ENCODE measurements at regions not wholly inside any gene's neighbourhood (a gene's known extent, or its start where the extent isn't known, plus 50 kb on each side); places are given as distances from the start of the nearest gene placed in this dataset.

DNA sequence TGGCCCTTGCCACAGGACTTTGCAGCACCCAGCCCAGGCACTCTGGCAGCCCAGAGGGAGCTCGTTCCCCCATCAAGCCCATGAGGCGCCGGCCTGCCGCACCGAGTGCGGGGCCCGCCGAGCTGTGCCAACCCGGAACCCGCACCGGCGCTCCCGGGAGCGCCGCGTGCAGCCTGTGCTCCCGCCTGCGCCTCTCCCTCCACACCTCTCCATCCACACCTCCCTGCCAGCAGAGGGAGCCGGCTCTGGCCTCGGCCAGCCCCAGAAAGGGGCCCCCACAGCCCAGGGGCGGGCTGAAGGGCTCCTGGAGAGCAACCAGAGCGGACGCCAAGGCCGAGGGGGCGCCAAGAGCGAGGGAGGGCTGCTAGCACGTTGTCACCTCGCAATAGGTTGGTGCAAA is 268.8 kb downstream of the MID1IP1 start:
- no peaks in the 10 kb centered on the region for H3K4me1 ChIP-seq (ENCODE audit: low read length)
- H3K4me3 ChIP-seq (ENCODE audit: low read length): no peak overlapping the region
- no peak overlapping the region for H3K9ac ChIP-seq (ENCODE audit: low read length)
- H4K20me1 ChIP-seq (ENCODE audit: insufficient read depth, low read depth, low read length): no peaks in the 10 kb centered on the region
- H3K9me2 ChIP-seq (replicated peaks; ENCODE audit: insufficient read depth, low read length): no peaks in the 10 kb centered on the region
- H3K36me3 ChIP-seq (ENCODE audit: insufficient read depth, low read length): no peaks in the 10 kb centered on the region
- H2AFZ ChIP-seq (ENCODE audit: low read length): no peak overlapping the region
- no peak for DNase-seq
- no peaks in the 10 kb centered on the region for H3K27me3 ChIP-seq (ENCODE audit: low read length)
- no peak overlapping the region for H3K27ac ChIP-seq (ENCODE audit: low read length)
- peaks cover 3% of the 10 kb centered on the region; the same call in 1 of the 2 replicates for H3K9me3 ChIP-seq (ENCODE audit: low read length)
- no peak overlapping the region for H3K4me2 ChIP-seq (ENCODE audit: low read depth, low read length, poor library complexity, severe bottlenecking)
- H3K79me2 ChIP-seq (ENCODE audit: low read length): no peaks in the 10 kb centered on the region

DNA sequence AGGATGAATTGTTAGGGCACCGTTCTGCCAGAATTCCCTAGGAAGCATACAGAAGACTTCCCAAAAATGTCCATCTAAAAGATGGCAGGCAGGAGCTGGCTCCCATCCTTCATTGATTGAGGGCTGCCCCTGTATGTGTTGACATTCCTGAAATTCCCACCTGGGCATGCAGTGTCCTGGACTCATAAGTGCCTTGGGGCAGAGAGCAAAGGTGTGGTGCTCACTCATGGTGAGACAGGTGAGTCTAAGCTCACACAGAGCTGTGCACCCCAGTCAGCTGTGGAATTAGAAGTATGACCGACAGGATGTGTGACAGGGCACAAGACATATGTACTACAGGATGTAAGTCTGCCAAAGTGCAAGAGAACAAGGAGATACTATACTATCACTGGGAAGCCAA is 271.9 kb downstream of the MID1IP1 start:
- H3K4me3 ChIP-seq (ENCODE audit: low read length): no peak overlapping the region
- H3K9me3 ChIP-seq (ENCODE audit: low read length): peaks cover 3% of the 10 kb centered on the region
- DNase-seq: no peak
- no peaks in the 10 kb centered on the region for H3K4me1 ChIP-seq (ENCODE audit: low read length)
- no peaks in the 10 kb centered on the region for H3K9me2 ChIP-seq (replicated peaks; ENCODE audit: insufficient read depth, low read length)
- no peaks in the 10 kb centered on the region for H3K36me3 ChIP-seq (ENCODE audit: insufficient read depth, low read length)
- no peak overlapping the region for H3K27ac ChIP-seq (ENCODE audit: low read length)
- H4K20me1 ChIP-seq (ENCODE audit: insufficient read depth, low read depth, low read length): no peaks in the 10 kb centered on the region
- H3K27me3 ChIP-seq (ENCODE audit: low read length): no peaks in the 10 kb centered on the region
- H2AFZ ChIP-seq (ENCODE audit: low read length): no peak overlapping the region
- no peak overlapping the region for H3K4me2 ChIP-seq (ENCODE audit: low read depth, low read length, poor library complexity, severe bottlenecking)
- no peak overlapping the region for H3K9ac ChIP-seq (ENCODE audit: low read length)
- no peaks in the 10 kb centered on the region for H3K79me2 ChIP-seq (ENCODE audit: low read length)

DNA sequence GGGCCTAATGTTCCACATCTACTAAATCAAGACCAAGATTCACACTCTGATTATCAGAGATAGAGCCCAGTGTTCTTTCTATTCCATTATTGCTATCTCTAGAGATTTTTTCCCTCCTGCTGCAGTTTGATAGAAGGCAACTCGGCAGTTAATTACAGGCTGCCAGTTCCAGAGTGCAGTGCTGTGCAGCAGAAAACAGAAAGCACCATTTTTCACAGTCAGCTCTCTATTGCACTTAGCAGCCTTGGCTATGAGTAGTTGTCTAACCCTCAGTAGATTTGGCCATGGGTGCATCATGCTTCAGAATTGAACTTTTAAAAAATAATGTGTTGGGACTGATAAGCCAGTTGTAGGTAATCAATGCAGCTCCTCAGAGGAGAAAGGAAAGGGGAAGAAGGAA is 295.3 kb downstream of the MID1IP1 start:
- Histone ChIP-seq H3K9ac (ENCODE audit: low read length) (no peak overlapping the region), H3K4me3 (ENCODE audit: low read length) (no peak overlapping the region), H3K4me1 (ENCODE audit: low read length) (no peaks in the 10 kb centered on the region), H3K36me3 (ENCODE audit: insufficient read depth, low read length) (no peaks in the 10 kb centered on the region), H3K27ac (ENCODE audit: low read length) (no peak overlapping the region), H3K4me2 (ENCODE audit: low read depth, low read length, poor library complexity, severe bottlenecking) (no peak overlapping the region), H4K20me1 (ENCODE audit: insufficient read depth, low read depth, low read length) (no peaks in the 10 kb centered on the region), H3K9me2 (replicated peaks; ENCODE audit: insufficient read depth, low read length) (no peaks in the 10 kb centered on the region), H3K27me3 (ENCODE audit: low read length) (no peaks in the 10 kb centered on the region), H2AFZ (ENCODE audit: low read length) (no peak overlapping the region), H3K9me3 (ENCODE audit: low read length) (no peaks in the 10 kb centered on the region), H3K79me2 (ENCODE audit: low read length) (no peaks in the 10 kb centered on the region)
- DNase-seq: no peak

DNA sequence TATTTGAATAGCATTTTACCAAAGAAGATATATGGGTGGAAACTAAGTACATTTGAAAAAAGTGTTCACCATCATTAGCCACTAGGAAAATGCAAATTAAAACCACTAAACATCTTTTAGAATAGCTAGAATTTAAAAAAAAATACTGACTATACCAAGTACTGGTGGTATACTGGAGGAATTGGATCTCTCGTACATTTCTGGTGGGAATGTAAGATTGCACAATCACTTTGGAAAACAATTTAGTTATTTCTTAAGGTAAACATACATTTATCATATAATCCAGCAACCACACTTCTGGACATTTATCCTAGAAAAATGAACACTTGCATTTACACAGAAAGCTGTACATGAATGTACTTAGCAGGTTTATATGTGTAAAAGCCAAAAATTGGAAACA is 303.5 kb downstream of the MID1IP1 start:
- no peak overlapping the region for H3K9ac ChIP-seq (ENCODE audit: low read length)
- H3K9me2 ChIP-seq (replicated peaks; ENCODE audit: insufficient read depth, low read length): no peaks in the 10 kb centered on the region
- no peaks in the 10 kb centered on the region for H3K9me3 ChIP-seq (ENCODE audit: low read length)
- H3K27me3 ChIP-seq (ENCODE audit: low read length): no peaks in the 10 kb centered on the region
- no peak overlapping the region for H3K27ac ChIP-seq (ENCODE audit: low read length)
- no peak for DNase-seq
- no peak overlapping the region for H3K4me2 ChIP-seq (ENCODE audit: low read depth, low read length, poor library complexity, severe bottlenecking)
- H4K20me1 ChIP-seq (ENCODE audit: insufficient read depth, low read depth, low read length): no peaks in the 10 kb centered on the region
- no peaks in the 10 kb centered on the region for H3K36me3 ChIP-seq (ENCODE audit: insufficient read depth, low read length)
- no peak overlapping the region for H3K4me3 ChIP-seq (ENCODE audit: low read length)
- H2AFZ ChIP-seq (ENCODE audit: low read length): no peak overlapping the region
- H3K79me2 ChIP-seq (ENCODE audit: low read length): no peaks in the 10 kb centered on the region
- H3K4me1 ChIP-seq (ENCODE audit: low read length): no peaks in the 10 kb centered on the region

DNA sequence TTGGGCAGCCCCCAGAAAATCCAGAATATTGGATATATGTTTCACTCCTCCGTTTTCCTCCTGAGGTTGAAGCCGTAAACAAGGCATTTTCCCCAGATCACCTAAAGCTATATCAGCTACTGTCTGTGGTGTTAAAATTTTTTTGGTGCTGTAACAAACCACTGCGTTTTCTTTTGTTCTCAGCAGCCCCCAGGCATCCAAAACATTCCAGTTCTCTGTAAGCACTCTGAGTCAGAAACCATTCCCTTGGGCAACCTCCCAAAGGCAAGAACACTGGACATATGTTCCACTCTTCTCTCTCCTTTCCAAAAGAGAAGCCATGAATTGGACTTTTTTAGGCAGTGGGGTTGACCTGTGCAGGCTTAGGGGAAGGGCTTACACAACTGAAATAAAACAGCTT is 310.9 kb downstream of the MID1IP1 start:
- Histone ChIP-seq H3K27ac (ENCODE audit: low read length) (no peak overlapping the region), H3K4me1 (ENCODE audit: low read length) (no peaks in the 10 kb centered on the region), H4K20me1 (ENCODE audit: insufficient read depth, low read depth, low read length) (no peaks in the 10 kb centered on the region), H3K27me3 (ENCODE audit: low read length) (no peaks in the 10 kb centered on the region), H3K9ac (ENCODE audit: low read length) (no peak overlapping the region), H3K79me2 (ENCODE audit: low read length) (no peaks in the 10 kb centered on the region), H3K36me3 (ENCODE audit: insufficient read depth, low read length) (no peaks in the 10 kb centered on the region), H3K4me2 (ENCODE audit: low read depth, low read length, poor library complexity, severe bottlenecking) (no peak overlapping the region), H2AFZ (ENCODE audit: low read length) (no peak overlapping the region), H3K9me2 (replicated peaks; ENCODE audit: insufficient read depth, low read length) (no peaks in the 10 kb centered on the region), H3K9me3 (ENCODE audit: low read length) (no peaks in the 10 kb centered on the region), H3K4me3 (ENCODE audit: low read length) (no peak overlapping the region)
- no peak for DNase-seq

DNA sequence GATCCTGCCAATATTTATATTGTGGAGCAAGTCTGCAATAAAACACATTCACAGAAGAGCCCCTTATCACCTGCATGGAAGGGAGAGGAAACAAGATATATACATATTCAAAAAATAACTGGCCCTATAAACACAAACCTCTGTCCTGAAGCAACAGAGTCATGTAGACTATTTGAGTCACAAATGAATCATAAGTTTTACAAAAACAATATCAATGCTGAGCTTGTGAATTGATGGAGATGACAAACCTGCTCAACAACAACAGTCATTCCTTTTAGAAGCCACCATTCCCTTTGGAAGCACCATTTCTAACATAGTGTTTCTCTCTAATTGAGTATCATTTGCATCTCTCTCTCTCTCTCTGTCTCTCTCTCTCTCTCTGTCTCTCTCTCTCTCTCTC is 313.9 kb downstream of the MID1IP1 start:
- no peak for DNase-seq
- H3K79me2 ChIP-seq (ENCODE audit: low read length): no peaks in the 10 kb centered on the region
- no peaks in the 10 kb centered on the region for H3K9me2 ChIP-seq (replicated peaks; ENCODE audit: insufficient read depth, low read length)
- H4K20me1 ChIP-seq (ENCODE audit: insufficient read depth, low read depth, low read length): no peaks in the 10 kb centered on the region
- no peak overlapping the region for H3K27ac ChIP-seq (ENCODE audit: low read length)
- no peak overlapping the region for H2AFZ ChIP-seq (ENCODE audit: low read length)
- H3K36me3 ChIP-seq (ENCODE audit: insufficient read depth, low read length): no peaks in the 10 kb centered on the region
- no peaks in the 10 kb centered on the region for H3K27me3 ChIP-seq (ENCODE audit: low read length)
- no peaks in the 10 kb centered on the region for H3K4me1 ChIP-seq (ENCODE audit: low read length)
- H3K4me3 ChIP-seq (ENCODE audit: low read length): no peak overlapping the region
- no peak overlapping the region for H3K4me2 ChIP-seq (ENCODE audit: low read depth, low read length, poor library complexity, severe bottlenecking)
- no peak overlapping the region for H3K9ac ChIP-seq (ENCODE audit: low read length)
- no peaks in the 10 kb centered on the region for H3K9me3 ChIP-seq (ENCODE audit: low read length)

DNA sequence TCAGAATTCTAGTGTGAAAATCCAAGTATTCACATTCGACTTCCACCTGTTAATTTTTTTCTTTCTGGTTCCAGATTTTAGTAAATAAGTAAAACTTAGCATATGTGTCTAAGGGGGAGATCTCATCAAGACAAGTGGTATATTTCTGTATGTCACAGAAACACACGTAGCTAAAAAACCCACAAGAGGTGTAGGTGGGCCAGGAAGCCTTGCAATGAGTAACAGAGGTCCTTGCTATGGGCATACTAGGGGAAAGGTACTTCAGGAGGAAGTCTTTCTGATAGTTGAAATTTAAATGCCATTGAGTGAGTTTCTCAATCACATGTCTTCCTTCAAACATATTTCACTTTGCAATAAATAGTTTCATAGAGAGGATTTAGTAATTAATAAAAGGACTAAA is 315.8 kb downstream of the MID1IP1 start:
- H3K9ac ChIP-seq (ENCODE audit: low read length): no peak overlapping the region
- no peak for DNase-seq
- no peaks in the 10 kb centered on the region for H3K9me2 ChIP-seq (replicated peaks; ENCODE audit: insufficient read depth, low read length)
- H3K4me1 ChIP-seq (ENCODE audit: low read length): no peaks in the 10 kb centered on the region
- H3K9me3 ChIP-seq (ENCODE audit: low read length): no peaks in the 10 kb centered on the region
- H3K4me3 ChIP-seq (ENCODE audit: low read length): no peak overlapping the region
- H2AFZ ChIP-seq (ENCODE audit: low read length): no peak overlapping the region
- no peaks in the 10 kb centered on the region for H3K79me2 ChIP-seq (ENCODE audit: low read length)
- no peaks in the 10 kb centered on the region for H4K20me1 ChIP-seq (ENCODE audit: insufficient read depth, low read depth, low read length)
- no peaks in the 10 kb centered on the region for H3K36me3 ChIP-seq (ENCODE audit: insufficient read depth, low read length)
- H3K27ac ChIP-seq (ENCODE audit: low read length): no peak overlapping the region
- no peak overlapping the region for H3K4me2 ChIP-seq (ENCODE audit: low read depth, low read length, poor library complexity, severe bottlenecking)
- no peaks in the 10 kb centered on the region for H3K27me3 ChIP-seq (ENCODE audit: low read length)

DNA sequence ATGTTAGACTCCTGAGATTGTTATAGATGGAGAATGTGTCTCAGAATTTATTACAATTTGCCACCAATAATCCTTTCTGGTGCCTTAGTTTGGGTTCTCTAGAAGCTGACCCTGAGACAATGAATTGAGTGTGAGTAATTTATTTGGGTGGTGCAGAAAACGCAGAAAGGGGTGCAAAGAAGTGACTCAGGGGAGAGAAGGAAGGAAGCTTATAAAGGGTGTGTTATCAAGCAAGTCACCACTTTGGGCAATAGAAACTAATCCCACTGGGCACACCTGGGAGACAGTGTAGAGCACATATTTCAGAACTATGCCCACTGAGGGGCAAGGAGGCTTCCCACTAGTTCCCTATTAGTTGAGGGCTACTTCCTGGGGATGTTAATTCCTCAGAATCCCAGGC is 320.6 kb downstream of the MID1IP1 start:
- Histone ChIP-seq H4K20me1 (ENCODE audit: insufficient read depth, low read depth, low read length) (no peaks in the 10 kb centered on the region), H3K9me2 (replicated peaks; ENCODE audit: insufficient read depth, low read length) (no peaks in the 10 kb centered on the region), H3K27ac (ENCODE audit: low read length) (no peak overlapping the region), H3K9ac (ENCODE audit: low read length) (no peak overlapping the region), H3K4me3 (ENCODE audit: low read length) (no peak overlapping the region), H3K4me2 (ENCODE audit: low read depth, low read length, poor library complexity, severe bottlenecking) (no peak overlapping the region), H3K9me3 (ENCODE audit: low read length) (no peaks in the 10 kb centered on the region), H2AFZ (ENCODE audit: low read length) (no peak overlapping the region), H3K79me2 (ENCODE audit: low read length) (no peaks in the 10 kb centered on the region), H3K4me1 (ENCODE audit: low read length) (no peaks in the 10 kb centered on the region), H3K27me3 (ENCODE audit: low read length) (no peaks in the 10 kb centered on the region), H3K36me3 (ENCODE audit: insufficient read depth, low read length) (no peaks in the 10 kb centered on the region)
- DNase-seq: no peak

DNA sequence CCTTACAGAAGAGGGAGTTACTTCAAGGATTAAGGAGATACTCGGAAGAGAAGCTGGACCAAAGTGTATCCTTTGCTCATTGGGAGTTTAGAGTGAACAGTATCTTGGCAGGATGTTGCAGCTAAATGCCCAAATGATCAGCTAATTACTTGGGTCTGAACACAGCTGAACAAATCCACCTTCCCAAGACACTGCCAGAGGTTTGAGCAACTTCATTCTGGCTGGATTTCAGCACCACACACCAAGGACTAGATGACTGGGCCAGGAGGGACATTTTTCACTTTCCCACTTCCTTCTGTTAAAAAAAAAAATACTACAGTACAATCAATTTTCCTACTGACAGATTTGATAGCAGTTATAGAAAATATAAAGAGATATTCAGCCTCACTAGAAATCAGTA is 324.6 kb downstream of the MID1IP1 start:
- H3K9me3 ChIP-seq (ENCODE audit: low read length): no peaks in the 10 kb centered on the region
- H3K9ac ChIP-seq (ENCODE audit: low read length): no peak overlapping the region
- no peaks in the 10 kb centered on the region for H3K79me2 ChIP-seq (ENCODE audit: low read length)
- no peak overlapping the region for H3K4me3 ChIP-seq (ENCODE audit: low read length)
- H2AFZ ChIP-seq (ENCODE audit: low read length): no peak overlapping the region
- no peak overlapping the region for H3K4me2 ChIP-seq (ENCODE audit: low read depth, low read length, poor library complexity, severe bottlenecking)
- H3K4me1 ChIP-seq (ENCODE audit: low read length): no peaks in the 10 kb centered on the region
- H3K36me3 ChIP-seq (ENCODE audit: insufficient read depth, low read length): no peaks in the 10 kb centered on the region
- H3K27ac ChIP-seq (ENCODE audit: low read length): no peak overlapping the region
- DNase-seq: no peak
- no peaks in the 10 kb centered on the region for H3K9me2 ChIP-seq (replicated peaks; ENCODE audit: insufficient read depth, low read length)
- no peaks in the 10 kb centered on the region for H3K27me3 ChIP-seq (ENCODE audit: low read length)
- no peaks in the 10 kb centered on the region for H4K20me1 ChIP-seq (ENCODE audit: insufficient read depth, low read depth, low read length)

All from Karpas-422 (cell line).